DMS114 treated with DMSO at 0.1 percent for 48 hours (cell line): ENCODE measurements at regions not wholly inside any gene's neighbourhood (a gene's known extent, or its start where the extent isn't known, plus 50 kb on each side); places are given as distances from the start of the nearest gene placed in this dataset.
"Not testable (repeated sequence)": the region's sequence is repeated elsewhere in the genome, so short reads cannot be mapped to it uniquely, and the experiment has no call there.

ENCODE experiments used
- DNase-seq: peaks from one replicate; lab custom pipeline; 2025; ENCODE audit not compliant: unreplicated experiment; lab: John Stamatoyannopoulos, UW

- DNase-seq: no peak
These were observed 109.5 kb upstream of the MAN2A1 start for GRCh38 chr5:109580225-109580624.

GRCh38 chr5:109575506-109575905 is 114.2 kb upstream of the MAN2A1 start:
- no peak for DNase-seq

DNA sequence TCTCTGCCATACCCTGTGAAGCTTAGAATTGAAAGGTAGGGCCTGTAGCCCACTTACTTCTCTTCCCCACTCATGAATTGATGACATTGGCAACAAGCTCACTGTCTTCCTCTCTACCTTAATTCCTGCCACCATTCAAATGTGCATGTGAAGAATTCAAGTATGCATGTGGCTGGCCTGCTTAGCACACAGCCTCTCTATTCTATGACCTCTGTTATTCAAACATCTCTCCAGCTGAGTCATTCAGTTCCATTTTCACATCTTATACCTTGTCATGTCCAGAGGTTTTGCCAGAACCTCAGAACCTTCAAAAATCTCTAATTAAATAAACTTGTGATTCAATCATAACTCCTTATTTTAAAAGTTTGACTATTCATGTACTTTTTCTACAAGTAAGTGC is 114.7 kb upstream of the MAN2A1 start:
- no peak for DNase-seq

- no peak for DNase-seq
These were observed 116.0 kb upstream of the MAN2A1 start for GRCh38 chr5:109573766-109574165.

DNA sequence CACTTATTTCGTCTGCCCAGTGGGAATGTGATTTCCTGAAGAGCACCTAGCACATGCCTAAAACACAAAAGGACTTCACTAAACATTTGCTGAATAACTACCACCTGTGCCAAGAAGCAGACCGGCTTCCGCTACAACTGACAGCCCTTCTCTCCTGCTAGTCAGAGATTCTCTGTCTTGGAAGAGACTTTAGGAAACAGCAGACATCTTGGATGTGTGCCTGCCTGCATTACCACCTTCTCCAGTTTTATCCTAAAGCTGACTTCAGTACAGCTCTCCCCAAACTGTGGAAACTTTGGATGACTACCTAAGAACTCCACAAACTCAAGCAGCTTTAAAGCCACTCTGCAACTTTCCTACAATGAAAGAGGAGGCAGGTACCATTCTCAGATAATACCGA is 116.5 kb upstream of the MAN2A1 start:
- no peak for DNase-seq

- no peak for DNase-seq
These were observed 117.9 kb upstream of the MAN2A1 start for GRCh38 chr5:109571785-109572184.

DNA sequence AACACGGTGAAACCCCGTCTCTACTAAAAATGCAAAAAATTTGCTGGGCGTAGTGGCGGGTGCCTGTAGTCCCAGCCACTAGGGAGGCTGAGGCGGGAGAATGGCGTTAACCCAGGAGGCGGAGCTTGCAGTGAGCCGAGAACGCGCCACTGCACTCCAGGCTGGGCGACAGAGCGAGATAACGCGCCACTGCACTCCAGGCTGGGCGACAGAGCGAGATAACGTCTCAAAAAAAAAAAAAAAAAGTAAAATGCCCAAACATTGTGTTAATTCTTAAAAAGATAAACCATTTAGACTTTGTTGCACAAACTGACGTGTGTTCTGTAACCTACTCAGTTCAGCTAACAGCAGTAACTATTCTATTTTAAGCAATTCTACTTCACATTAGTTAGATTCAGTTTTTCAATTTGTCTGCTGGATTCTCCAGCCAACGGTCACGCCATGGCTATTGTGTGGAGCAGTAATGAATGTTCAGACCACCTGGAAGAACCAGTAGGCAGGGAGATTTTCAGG is 119.3 kb upstream of the MAN2A1 start:
- DNase-seq: no peak

GRCh38 chr5:109567374-109568044 is 122.2 kb upstream of the MAN2A1 start:
- no peak for DNase-seq

GRCh38 chr5:109566361-109566760 is 123.4 kb upstream of the MAN2A1 start:
- no peak for DNase-seq

DNA sequence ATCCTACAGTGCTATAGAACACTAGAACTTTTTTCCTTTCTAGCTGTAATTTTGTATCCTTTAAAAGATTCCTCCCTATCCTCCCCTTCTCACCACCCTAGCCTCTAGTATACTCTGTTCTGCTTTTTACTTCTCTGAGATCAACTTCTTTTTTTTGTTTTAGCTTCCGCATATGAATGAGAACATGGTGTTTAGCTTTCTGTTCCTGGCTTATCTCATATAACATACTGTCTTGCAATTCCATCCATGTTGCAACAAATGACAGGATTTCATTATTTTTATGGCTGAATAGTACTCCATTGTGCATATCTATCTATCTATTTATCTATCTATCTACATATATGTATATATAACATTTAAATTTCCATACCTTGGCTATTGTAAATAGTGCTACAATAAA is 126.0 kb upstream of the MAN2A1 start:
- no peak for DNase-seq

GRCh38 chr5:109563189-109563588 is 126.5 kb upstream of the MAN2A1 start:
- no peak for DNase-seq

DNA sequence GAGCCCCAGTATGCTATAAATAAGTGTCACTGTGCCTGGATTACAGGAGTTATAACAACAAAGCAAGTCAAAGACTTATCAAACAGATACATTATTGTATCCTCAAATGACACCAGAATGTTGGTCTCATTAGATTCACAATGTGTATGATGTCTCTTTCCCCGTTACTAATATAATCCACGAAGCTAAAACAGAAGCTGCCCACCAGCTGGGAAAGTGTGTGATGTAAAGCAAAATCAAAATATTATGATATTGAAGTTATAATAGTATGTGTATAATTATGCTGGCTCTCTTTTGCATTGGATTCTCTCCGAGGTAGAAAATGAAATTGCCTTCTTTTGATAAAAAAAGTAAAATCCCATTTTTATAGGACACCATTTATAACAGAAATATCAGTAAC is 127.3 kb upstream of the MAN2A1 start:
- no peak for DNase-seq

GRCh38 chr5:109561447-109561846 is 128.3 kb upstream of the MAN2A1 start:
- DNase-seq: no peak

- DNase-seq: no peak
These were observed 129.2 kb upstream of the MAN2A1 start for GRCh38 chr5:109560554-109560953.

GRCh38 chr5:109558952-109559351 is 130.8 kb upstream of the MAN2A1 start:
- DNase-seq: no peak

DNA sequence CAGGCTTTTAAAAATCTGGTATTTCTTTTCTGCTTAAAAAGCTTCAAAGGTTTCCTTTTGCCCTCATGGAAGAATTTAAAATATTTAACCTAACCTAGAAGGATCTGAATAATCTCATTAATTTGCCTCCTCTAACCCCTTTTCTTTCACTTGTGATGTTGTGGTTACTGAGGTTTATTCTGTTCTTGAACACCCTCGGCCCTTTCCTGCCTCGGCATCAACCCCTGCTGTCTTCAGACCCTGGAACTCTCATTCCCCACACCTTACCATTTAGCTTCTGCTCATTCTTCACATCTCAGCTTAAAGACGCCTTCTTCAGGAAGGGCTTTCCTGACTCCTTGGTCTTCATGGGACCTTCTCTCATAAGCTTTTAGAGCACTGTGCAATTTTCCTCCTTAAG is 131.4 kb upstream of the MAN2A1 start:
- DNase-seq: no peak

- no peak for DNase-seq
These were observed 135.9 kb upstream of the MAN2A1 start for GRCh38 chr5:109553846-109554245.

DNA sequence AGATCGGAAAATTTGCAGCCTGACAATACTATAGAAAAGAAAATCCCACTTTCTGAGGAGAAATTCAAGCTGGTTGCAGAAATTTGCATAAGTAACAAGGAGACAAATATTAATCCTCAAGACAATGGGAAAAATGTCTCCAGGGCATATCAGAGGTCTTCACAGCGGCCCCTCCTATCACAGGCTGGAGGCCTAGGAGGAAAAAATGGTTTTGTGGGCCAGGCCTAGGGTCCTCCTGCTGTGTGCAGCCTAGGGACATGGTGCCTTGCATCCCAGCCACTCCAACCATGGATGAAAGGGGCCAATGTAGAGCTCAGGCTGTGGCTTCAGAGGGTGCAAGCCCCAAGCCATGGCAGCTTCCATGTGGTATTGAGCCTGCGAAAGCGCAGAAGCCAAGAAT is 138.5 kb upstream of the MAN2A1 start:
- not testable (repeated sequence) for DNase-seq

GRCh38 chr5:109550077-109550476 is 139.7 kb upstream of the MAN2A1 start:
- DNase-seq: no peak

GRCh38 chr5:109546461-109546860 is 136.7 kb upstream of the PJA2 start:
- no peak for DNase-seq

DNA sequence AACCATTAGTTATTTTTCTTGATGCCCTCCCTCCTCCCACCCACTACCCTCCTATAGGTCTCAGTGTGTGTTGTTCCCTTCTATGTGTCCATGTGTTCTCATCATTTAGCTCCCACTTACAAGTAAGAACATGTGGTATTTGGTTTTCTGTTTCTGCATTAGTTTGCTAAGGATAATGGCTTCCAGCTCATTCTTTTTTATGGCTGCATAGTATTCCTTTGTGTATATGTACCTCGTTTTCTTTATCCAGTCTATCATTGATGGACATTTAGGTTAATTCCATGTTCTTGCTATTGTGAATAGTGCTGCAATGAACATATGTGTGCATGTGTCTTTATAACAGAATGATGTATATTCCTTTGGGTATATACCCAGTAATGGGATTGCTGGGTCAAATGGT is 135.1 kb upstream of the PJA2 start:
- DNase-seq: not testable (repeated sequence)

DNA sequence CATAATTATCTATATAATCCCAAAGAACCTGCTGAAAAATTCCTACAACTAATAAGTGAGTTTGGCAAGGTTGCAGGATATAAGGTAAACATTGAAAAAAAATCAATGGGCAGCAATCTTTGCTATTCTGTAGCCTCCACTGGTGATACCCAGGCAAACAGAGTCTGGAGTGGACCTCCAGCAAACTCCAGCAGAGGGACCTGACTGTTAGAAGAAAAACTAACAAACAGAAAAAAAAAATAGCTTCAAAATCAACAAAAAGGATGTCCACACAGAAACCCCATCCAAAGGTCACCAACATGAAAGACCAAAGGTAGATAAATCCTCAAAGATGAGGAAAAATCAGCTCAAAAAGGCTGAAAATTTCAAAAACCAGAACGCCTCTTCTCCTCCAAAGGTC is 128.9 kb upstream of the PJA2 start:
- not testable (repeated sequence) for DNase-seq

- DNase-seq: not testable (repeated sequence)
These were observed 125.3 kb upstream of the PJA2 start for GRCh38 chr5:109535090-109535489.
